ENCODE measurements at regions not wholly inside any gene's neighbourhood (a gene's known extent, or its start where the extent isn't known, plus 50 kb on each side); places are given as distances from the start of the nearest gene placed in this dataset.

- DNase-seq (ENCODE audit: low read depth) = no peak
- no peak overlapping the region for H3K4me3 ChIP-seq (ENCODE audit: low read length)
- TF ChIP-seq CTCF (conservative IDR thresholded peaks at IDR 0.05; ENCODE audit: low read depth, low read length) = no peak
These were observed 66.6 kb upstream of the RPH3AL start for GRCh38 chr17:419073-419735.

- DNase-seq (ENCODE audit: low read depth) = no peak
- TF ChIP-seq CTCF (conservative IDR thresholded peaks at IDR 0.05; ENCODE audit: low read depth, low read length) = no peak
- no peak overlapping the region for H3K4me3 ChIP-seq (ENCODE audit: low read length)
These were observed 65.8 kb upstream of the RPH3AL start for GRCh38 chr17:418421-418751.

- DNase-seq (ENCODE audit: low read depth) = no peak
- no peak for TF ChIP-seq CTCF (conservative IDR thresholded peaks at IDR 0.05; ENCODE audit: low read depth, low read length)
- H3K4me3 ChIP-seq (ENCODE audit: low read length) = no peak overlapping the region
These were observed 65.2 kb upstream of the RPH3AL start for GRCh38 chr17:417691-418420.

- TF ChIP-seq CTCF (conservative IDR thresholded peaks at IDR 0.05; ENCODE audit: low read depth, low read length) = no peak
- DNase-seq (ENCODE audit: low read depth) = no peak
- no peak overlapping the region for H3K4me3 ChIP-seq (ENCODE audit: low read length)
These were observed 63.9 kb upstream of the RPH3AL start for GRCh38 chr17:416293-417206.

DNA sequence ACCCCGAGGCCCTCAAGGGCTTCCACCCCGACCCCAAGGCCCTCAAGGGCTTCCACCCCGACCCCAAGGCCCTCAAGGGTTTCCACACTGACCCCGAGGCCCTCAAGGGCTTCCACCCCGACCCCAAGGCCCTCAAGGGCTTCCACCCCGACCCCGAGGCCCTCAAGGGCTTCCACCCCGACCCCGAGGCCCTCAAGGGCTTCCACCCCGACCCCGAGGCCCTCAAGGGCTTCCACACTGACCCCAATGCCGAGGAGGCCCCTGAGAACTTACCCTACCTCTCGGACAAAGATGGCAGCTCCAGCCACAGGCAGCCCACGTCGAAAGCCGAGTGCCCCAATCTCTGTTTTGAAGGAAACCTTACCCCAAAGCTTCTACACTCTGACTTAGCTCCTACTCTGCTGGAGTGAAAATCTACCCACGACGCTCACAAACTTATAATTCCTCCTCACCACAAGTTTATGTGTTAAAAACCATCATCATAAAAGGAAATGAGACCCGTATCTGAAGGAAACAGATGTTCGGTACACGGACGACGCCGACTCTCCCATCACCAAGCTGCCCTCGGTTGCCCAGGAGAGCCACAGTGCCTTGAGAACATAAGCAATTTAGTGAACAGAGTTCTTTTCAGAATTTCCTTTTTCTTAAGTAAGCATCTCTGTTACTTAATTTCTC lies 61.2 kb upstream of the RPH3AL start:
- no peak overlapping the region for H3K4me3 ChIP-seq (ENCODE audit: low read length)
- TF ChIP-seq CTCF (conservative IDR thresholded peaks at IDR 0.05; ENCODE audit: low read depth, low read length) = no peak
- DNase-seq (ENCODE audit: low read depth) = no peak

GRCh38 chr17:413016-413350 lies 60.4 kb upstream of the RPH3AL start:
- DNase-seq (ENCODE audit: low read depth) = no peak
- no peak overlapping the region for H3K4me3 ChIP-seq (ENCODE audit: low read length)
- no peak for TF ChIP-seq CTCF (conservative IDR thresholded peaks at IDR 0.05; ENCODE audit: low read depth, low read length)
